ENCODE measurements at regions not wholly inside any gene's neighbourhood (a gene's known extent, or its start where the extent isn't known, plus 50 kb on each side); places are given as distances from the start of the nearest gene placed in this dataset.

DNA sequence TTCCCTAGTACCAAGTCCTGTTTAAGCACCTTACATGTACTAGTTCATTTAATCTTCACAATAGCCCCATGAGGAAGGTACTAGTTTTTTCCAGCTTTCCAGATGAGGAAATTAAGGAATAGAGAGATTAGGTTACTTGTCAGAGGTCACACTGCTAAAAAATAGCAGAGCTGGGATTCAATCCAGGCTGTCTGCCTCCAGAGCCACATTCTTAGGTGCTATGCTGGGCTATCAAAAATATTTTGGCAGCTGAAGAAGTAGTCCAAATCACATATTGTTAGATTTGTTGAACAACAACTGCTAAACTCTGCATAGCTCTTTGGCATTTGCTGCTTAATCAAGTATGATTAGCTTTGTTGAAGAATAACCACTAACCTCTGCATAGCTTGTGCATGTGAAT, 591.5 kb upstream of the KLF4 start:
- no peak for DNase-seq

DNA sequence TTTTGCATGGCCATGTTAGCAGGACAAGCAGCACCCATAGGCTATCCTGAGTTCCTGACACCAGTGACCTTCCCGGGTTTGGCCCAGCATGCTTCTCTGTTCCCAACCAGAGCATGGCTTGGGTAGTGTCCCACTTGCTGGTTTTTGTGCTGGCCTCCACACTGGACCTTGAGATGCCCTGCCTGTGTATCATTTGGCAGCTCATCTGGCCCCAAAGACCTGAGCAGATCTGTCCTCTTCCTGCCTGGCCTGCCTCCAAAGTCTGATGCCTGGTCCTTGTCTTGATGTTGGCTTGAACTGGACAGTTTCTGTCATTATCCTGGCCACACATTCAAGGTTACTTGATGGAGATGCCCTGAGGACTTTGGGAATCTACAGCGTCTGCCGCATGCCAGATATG, 590.7 kb upstream of the KLF4 start:
- no peak for DNase-seq

DNA sequence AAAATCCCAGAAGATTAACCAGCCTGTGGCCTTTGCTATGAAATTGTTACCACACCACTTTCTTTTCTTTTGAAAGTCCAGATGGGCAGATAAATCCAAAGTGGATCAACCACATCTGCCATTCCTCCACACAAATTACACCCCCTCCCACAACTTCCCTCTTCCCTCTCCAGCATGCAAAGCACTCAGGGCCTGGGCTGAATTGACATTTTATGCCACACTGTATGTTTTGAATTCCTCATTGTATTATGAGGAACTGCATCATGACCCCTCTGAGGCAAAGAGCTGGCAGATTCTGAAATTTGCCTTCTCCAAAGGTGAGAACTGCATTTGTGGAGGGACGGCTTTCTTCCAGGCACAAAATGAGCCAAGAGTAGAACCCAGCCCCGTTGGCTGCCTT, 589.2 kb upstream of the KLF4 start:
- no peak for DNase-seq

DNA sequence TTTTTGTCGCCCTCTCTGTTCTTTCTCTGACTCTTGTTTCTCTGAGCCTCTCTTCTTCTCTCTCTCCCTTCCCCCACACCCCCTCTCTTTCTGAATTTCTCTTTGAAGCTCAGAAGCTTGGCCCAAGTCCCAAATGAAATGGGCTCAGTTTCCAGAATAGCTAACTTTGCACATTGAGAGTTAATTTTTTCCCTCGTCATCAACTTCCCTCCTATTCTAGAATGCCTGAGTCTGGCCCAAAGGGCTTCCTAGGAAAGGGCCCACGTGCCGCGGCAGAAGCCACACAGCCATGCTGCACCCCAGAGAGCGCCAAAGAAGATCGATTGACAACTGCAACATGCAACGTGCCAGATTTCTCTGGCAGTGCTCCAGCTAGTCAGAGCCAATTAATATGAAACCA, 588.8 kb upstream of the KLF4 start:
- no peak for DNase-seq

DNA sequence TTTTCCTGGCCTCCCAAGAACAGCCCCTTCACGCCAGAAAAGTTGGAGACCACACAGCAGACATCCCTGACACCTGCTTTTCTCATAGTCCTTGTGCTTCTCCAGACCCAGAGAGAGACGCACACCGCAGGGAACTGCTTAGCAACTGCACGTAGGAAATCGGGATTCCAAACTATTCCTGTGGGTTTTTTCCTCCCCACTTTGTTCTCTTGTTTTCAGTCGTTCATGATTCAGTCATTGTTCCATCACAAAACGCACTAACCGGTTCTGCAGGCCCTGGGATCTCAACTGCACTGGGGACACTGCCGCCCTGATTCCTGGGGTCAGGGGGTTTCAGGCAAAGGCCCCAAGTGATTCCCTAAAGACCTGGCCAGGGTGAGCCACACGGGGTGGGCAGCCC, 588.0 kb upstream of the KLF4 start:
- DNase-seq, result no peak

DNA sequence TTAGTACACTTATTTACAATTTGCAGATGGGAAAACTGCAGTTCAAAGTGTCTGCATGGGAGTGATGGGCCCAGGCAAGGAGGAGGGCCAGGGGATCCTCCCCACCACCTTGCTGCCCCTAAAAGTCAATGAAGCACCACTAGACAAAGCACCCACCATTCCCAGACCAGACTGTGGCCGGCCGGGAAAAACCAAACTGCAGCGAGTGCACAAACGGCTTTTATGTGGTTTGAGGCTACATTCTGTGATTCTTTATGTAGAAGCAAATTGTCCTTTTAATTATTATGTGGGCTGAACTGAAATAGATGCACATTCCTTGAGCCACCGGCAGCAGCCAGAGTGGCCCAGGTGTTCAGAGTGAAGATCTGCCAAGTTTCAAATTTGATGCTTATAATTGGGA, 585.3 kb upstream of the KLF4 start:
- DNase-seq, result no peak

DNA sequence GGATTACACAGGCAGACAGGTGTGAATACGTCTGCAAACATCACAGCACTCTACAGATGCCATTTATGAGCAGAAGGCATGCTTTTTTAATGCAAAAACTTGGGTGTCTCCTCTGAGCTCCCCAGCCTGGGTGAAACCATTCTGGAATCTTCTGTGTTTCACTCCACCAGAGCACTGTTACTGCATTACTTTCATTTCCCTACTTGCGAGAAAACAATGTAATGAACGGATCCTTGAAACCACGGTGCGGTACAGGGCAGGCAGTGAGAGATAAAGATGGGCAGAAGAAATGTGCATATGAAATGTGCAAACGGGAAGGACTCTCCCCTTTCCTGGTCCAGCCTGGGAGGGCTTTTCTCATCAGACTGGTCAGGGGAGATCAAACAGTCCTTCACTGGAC, 584.3 kb upstream of the KLF4 start:
- no peak for DNase-seq

DNA sequence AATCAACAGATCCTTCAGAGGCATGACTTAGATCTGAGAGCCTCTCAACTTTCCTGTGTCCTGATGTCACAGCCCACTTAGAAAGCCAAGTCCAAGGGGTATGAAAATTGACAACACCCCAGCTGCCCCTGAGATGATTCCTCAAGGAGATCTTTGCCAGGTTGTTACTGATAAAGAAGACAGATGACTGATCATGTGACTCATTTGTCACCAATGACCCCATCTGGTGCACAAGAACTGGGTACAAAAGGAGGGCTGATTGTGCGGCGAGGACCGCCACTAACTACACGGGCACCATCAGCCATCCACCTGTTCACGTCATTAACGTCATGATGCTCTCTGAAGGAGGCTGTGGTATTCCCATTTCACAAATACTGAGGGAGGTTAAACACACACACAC, 583.2 kb upstream of the KLF4 start:
- DNase-seq, result no peak

DNA sequence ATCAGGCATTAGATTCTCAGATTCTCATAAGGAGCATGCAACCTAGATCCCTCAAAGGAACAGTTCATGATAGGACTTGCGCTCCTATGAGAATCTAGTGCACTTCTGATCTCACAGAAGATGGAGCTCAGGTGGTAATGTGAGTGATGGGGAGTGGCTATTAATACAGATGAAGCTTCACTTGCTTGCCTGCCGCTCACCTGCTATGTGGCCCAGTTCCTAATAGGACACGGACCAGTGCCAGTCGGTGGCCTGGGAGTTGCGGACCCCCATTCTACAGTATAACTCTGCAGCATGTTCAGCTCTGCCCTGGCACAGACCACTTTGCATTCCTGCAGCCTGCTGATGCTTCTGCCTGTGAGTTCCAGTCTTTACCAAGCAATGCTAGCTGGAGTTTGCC, 581.3 kb upstream of the KLF4 start:
- DNase-seq, result no peak

DNA sequence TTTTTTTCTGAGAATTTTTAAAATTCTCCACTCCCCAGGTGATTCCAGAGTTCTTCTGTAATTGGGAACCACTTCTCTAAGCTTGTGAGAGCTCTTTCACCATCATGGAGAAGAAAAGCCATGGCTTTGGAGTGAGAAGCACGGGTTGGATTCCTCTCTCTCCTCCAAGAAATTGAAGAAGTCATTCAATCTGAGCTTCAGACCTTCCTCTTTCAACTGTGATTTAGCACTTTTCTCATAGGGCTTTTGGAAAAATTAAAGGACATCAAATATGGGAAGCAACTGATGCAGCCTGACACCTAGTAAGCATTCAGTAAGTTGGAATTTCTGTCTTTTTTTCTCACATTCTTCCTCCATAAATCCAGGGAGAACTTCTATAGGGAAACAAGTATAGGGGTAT, 580.4 kb upstream of the KLF4 start:
- no peak for DNase-seq

DNA sequence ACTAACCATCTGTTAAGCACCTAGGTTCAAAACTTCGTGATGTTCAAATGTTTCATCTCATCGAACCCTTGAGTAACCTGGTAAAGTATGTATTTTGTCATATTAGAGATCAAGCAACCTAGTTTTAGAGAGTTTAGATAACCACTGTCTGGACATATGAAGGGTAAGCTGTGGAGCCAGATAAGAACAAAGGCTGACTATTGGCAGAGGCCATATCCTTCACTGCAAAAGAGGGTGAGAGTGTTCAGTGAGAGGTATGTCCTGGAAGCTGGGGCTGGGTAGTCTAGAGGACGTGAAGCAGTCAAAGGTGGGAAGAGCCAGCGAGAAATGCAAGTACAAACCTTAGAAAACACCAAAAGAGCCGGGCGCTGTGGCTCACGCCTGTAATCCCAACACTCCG, 573.1 kb upstream of the KLF4 start:
- no peak for DNase-seq

DNA sequence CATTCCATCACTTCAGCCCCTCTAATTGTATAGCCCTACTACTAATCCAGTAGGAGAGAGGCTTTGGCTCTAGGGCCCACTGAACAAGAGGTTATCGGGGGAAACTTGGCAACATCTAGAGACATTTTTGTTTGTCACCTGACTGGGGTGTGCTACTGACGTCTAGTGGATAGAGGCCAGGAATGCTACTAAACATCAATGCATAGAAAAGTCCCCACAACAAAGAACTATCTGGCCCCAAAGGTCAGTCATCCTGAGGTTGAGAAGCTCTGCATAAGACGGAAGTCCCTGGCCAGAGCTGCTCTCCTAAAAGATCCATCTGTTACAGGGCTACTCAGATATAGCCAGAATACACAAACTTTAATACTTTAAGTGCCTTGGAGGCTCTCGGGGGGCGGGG, 570.6 kb upstream of the KLF4 start:
- DNase-seq, result no peak

DNA sequence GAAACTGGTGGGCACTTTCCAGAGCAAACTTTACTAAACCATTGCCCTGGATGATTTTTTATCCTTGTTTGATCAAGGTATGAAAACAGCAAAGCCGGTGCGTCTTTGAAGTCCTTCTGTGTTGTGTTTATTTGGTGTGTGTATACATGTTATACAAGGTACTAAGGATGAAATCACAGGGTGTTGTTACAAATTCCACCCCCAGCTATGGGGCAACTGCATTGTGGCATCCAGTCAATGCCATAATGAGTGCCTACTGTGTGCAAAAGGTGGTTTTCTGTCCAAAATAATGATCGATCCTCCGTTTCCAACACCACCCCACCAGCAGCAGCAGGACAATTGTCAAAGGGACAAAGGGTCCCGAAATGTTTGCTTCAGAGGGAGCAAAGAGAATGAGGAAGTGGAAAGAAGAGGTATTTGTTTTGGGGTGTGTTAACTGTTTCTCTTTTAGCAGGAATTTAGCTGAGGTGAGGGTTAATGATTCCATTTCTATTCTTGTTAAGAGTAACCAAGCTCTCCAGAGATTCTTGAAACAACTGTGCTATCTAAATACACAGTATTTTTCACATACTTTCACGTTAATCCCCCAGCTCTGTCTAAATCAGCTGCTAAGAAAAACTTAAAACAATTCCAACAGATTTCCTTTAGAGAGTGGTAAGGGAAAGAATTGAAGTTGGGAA, 568.7 kb upstream of the KLF4 start:
- no peak for DNase-seq

DNA sequence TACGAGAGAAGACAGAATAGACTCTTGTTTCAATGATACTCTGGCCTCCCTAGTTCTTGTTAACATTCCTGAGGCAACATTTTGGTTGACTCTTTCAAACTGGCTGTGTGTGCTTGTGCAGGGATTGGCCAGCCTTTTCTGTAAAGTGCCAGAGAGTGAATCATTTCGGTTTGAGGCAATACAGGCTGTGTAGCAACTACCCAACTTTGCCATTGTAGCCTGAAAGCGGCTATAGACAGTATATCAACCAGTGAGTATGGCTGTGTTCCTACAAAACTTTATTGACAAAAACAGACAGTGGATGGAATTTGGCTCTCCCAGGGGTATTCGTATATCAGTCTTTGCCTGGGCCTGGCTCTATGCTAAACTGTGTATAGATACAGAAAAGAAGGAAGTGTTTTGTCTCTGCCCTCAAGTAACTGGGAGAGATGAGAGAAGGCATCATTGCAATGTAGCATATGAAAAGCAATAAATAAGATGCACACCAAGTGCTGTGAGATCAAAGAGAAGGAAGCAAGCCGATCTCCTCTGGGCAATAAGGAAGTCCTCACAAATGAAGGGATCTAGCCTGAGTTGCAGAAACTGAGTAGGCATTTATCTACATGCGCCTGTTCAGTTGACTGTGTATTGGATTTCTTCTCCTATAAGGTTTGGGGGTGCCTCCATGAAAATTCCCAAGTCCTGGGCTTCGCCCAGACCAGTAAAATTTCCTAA, 568.0 kb upstream of the KLF4 start:
- DNase-seq, result no peak

DNA sequence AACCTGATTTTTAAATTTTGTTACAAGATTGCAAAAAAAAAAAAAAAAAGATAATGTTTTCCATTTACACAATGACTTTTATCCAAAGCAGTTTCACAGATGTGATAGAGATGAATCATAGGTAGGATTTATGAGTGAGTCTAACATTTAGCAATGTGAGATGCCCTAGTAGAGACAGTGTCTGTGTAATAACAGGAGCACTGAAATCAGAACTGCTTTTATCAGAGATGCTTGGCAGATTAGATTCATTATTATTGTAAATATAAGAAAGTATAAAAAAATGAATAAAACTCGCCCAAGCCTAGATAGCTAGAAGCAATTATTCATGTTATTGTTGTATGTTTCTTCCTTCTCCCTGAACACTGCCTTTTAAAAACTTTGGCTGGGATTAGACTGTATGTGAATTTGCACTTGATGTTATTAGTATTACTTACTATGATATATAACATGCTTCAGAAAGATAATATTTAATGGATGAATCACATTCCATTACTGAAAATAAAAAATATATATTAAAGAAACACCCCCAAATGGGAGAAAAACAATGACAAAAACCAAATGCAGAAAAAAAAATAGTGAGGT, 567.3 kb upstream of the KLF4 start:
- no peak for DNase-seq

DNA sequence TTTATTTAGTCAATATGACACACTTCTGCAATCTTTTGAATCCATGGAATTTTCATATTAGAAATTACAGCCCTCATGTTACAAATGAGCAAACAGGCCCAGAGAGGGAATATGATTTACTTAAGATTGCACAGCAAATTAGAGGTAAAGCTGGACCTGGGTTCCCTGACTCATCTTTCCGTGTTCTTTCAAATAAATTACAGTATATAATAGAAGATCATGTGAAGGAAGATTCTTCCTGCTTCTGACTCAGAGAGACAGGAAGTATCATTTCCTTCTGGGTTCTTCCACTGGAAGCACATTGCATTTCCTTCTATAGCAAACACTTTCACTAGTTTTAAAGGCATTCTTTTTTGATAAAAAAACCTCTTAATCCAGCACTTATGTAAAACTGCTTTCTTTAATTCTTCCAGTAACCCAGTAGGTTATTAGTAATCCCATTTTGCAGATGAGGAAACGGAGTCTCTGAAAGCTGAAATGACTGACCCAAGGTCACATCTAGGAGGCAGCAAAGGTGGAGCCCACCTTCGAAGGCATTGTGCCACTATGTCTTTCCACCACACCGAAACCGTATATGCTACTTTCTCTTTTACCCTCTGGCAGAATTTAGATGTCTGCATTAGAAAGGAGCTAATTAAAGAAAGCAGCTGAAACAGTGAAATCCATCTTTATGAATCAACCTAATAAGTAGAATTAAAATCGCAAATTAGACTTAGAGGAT, 566.7 kb upstream of the KLF4 start:
- DNase-seq, result no peak

DNA sequence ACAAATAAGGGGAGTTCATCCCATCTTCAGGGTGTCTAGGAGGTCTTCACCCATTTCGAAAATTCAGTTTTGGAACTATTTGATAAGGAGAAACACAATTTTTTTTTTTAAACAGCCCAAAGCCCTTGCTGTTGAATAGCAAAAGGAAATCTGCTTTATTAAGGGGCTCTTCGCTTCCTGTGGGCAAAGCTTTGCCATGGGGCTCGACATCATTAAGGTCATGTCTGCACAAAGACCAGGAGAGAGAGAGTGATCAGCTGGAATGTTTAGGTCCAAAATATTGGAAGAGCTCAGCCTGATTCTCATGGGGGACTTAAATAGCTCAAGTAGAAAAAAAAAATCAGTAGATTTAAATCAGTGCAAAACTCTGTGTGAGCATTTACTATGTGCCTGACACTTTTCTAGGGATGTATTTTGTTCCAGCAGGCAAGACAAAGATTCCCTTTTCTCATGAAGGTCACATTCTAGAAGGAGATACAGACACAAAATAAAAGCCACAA, 564.6 kb upstream of the KLF4 start:
- DNase-seq, result no peak

DNA sequence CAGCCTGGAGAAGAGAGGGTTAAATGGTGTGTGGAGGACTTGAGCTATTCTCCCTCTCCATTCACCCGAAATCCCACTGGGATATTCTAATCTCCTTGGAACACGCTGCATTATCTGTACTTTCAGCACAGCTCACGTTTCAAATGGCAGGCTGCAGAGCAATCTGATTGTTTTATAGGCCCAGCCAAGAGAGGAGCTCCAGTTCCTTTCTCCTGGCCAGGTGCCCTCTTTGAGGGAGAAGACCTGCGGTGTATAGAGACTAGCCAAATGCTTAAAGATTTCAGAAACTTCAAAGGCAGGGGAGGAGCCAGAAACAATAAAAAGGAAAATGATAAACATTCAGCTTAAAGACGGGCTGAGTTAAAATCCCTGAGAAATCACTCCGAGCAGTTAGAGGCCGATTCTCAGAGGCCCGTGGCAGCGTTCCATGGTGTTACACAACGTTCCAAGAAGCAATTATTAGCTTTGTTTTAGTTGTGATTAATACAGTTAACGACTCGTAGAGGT, 564.0 kb upstream of the KLF4 start:
- DNase-seq, result no peak

DNA sequence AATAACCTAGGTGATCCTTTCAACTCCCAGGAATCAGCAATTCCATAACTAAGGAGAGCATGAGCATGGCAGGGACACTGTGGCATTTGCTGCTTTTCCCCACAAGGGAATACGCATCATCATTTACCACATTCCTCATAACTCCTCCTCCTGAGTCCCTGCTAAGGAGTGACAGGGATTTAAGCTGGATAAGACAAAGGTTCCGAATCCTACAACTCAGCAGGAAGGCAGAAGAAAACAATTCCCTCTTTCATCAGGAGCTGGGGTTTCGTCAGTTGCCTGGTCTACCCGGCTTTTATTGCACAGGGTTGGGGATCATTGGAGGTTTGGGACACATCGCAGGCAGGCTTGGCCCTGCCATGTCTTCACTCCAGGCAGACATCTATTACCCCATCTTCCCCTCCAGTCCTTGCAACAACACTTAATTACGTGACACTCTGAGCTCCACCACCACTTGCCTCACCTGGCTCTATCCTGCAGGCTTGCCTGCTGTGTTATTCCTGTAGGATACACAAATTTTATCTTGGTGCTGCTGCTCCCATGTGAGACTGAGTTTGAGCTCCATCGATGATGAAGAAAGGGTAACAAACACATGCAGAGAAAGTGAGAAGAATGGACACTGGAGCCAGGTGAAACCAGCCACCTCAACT, 563.0 kb upstream of the KLF4 start:
- no peak for DNase-seq

DNA sequence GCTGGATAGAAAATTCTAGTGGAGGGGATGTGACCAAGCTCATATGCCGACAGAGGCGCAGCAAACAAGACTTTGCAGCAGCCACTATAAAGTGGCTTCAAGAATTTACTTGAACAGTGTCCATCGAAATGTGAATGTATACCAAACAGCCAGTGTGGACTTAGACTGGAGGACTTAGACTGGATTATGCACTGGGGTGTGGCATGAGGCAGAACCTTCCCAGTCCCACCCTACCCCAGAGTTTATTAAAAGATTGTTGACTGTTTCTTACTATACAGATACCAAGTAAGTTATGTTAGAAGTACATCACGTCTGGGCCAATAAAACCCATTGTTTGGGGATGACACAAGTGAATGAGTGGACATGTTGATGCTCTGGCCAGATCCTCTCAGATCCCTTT, 561.3 kb upstream of the KLF4 start:
- DNase-seq, result no peak

DNA sequence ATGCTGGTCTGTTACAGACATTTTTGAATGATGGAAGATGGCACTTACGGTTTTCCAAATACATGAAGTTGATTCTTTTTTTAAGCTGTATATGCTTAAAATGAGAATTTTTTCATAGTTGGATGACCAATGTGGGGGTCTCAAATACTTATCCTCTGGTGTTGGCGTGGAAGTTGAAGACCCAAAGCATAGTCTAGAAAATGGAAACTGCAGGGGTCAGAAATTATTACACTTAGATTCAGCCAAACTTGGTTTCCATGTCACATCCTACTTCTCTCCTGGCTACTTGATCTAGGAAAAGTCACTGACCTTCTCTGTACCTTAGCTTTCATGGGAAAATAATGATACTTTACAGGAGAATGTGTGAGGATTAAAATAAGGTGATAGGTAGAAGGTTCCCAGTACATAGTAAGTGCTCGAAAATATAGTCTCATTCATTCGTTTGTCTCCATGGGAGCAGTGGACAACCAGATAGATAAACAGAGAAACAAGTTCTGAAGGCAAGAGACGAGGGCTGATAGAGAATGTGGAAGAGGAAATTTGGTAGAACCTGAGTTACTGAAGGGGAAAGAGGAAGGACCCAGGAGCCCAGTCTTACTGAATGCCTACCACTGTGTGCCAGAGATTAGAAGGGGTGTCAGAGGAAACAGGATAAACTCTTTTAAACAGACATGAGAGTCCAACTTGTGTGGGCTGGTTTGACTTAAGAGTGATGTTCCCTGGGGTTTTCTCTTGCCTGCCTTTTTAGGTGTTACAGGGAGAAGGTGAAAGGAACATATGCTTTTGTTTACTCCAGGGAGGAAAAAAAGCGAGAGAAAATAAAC, 560.3 kb upstream of the KLF4 start:
- DNase-seq, result no peak

DNA sequence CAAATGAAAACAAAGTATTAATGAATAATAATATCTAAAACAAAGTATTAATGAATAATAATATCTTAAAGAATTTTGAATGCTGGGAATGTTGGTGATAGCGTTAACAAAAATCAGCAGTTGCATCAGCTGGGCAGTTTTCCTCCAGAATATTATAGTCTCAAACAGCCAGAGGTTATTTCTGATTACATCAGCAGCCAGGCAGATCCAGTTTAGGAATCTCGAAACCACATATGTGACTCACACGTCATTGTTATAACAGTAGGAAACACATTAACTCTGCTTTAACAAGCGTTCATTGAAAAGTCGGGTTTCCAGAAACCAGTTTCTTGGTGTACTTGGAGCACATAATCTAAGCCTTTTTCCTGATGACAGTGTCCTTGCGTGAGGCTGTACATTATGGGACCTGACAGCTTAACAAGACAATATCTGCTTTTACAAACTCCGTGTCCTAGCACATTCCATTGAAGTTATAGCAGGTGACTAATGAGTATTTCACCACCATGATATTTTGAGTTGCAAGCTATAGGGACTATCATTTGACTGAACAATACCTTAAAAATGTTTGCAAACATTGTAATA, 559.5 kb upstream of the KLF4 start:
- DNase-seq, result no peak
